ENCODE measurements at regions not wholly inside any gene's neighbourhood (a gene's known extent, or its start where the extent isn't known, plus 50 kb on each side); places are given as distances from the start of the nearest gene placed in this dataset.
"Not testable (repeated sequence)": the region's sequence is repeated elsewhere in the genome, so short reads cannot be mapped to it uniquely, and the experiment has no call there.

- DNase-seq, result not testable (repeated sequence)
Measured at GRCh38 chr10:46810222-46810621, 101.0 kb upstream of the PTPN20 start.

GRCh38 chr10:46816126-46816525, 95.1 kb upstream of the PTPN20 start:
- not testable (repeated sequence) for DNase-seq

GRCh38 chr10:46840393-46841050, 70.7 kb upstream of the PTPN20 start:
- DNase-seq, result not testable (repeated sequence)

- DNase-seq, result not testable (repeated sequence)
Measured at GRCh38 chr10:46841051-46841593, 70.1 kb upstream of the PTPN20 start.

GRCh38 chr10:46845194-46845593, 66.0 kb upstream of the PTPN20 start:
- DNase-seq, result not testable (repeated sequence)

- DNase-seq, result not testable (repeated sequence)
Measured at GRCh38 chr10:46845640-46846039, 65.6 kb upstream of the PTPN20 start.

GRCh38 chr10:46860753-46861152, 50.5 kb upstream of the PTPN20 start:
- not testable (repeated sequence) for DNase-seq

Data from CD4-positive, alpha-beta T cell treated with Interleukin-17A for 4 hours (primary cell).